ENCODE measurements at regions not wholly inside any gene's neighbourhood (a gene's known extent, or its start where the extent isn't known, plus 50 kb on each side); places are given as distances from the start of the nearest gene placed in this dataset.

DNA sequence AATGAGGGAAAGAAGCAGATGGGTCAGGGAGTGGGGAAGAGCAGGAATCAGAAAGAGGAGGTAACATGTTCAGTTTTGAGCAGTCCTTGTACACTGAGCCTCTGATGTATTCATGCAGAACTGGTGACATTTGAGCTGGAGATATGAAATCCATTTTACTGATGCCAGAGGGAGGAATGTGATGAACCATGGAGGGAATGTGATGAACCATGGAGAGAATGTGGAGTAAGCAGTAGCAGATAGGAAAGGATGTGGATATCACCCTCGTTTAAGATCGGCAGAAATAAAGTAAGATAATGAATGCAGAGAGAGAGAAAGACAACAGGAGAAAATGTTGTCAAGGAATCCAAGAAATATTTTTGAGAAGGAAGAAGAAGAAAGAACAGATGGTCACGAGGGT is 231.6 kb downstream of the TBXT start:
- no peaks in the 10 kb centered on the region for H3K36me3 ChIP-seq
- H3K4me3 ChIP-seq: no peak overlapping the region
- intact Hi-C loops (cut with DNase I): no loop called here
- H3K27me3 ChIP-seq: peaks cover 0 to 5% (median 0%) of the 10 kb centered on the region in 3 donors
- DNase-seq: no peak
- peaks cover 0 to 10% (median 3%) of the 10 kb centered on the region in 4 donors for H3K4me1 ChIP-seq
- TF ChIP-seq EP300 (IDR thresholded peaks at IDR 0.05): no peak
- no peak for TF ChIP-seq POLR2AphosphoS5 (IDR thresholded peaks at IDR 0.05)
- TF ChIP-seq POLR2A (IDR thresholded peaks at IDR 0.05): no peak
- TF ChIP-seq, protein P1, sequence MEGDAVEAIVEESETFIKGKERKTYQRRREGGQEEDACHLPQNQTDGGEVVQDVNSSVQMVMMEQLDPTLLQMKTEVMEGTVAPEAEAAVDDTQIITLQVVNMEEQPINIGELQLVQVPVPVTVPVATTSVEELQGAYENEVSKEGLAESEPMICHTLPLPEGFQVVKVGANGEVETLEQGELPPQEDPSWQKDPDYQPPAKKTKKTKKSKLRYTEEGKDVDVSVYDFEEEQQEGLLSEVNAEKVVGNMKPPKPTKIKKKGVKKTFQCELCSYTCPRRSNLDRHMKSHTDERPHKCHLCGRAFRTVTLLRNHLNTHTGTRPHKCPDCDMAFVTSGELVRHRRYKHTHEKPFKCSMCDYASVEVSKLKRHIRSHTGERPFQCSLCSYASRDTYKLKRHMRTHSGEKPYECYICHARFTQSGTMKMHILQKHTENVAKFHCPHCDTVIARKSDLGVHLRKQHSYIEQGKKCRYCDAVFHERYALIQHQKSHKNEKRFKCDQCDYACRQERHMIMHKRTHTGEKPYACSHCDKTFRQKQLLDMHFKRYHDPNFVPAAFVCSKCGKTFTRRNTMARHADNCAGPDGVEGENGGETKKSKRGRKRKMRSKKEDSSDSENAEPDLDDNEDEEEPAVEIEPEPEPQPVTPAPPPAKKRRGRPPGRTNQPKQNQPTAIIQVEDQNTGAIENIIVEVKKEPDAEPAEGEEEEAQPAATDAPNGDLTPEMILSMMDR (IDR thresholded peaks at IDR 0.05): no peak
- no peaks in the 10 kb centered on the region for H3K9me3 ChIP-seq
- no peak overlapping the region for H3K27ac ChIP-seq
- 86 to 87% methylated on average over 3 of the region's 3 CpGs for WGBS, 2 donors

DNA sequence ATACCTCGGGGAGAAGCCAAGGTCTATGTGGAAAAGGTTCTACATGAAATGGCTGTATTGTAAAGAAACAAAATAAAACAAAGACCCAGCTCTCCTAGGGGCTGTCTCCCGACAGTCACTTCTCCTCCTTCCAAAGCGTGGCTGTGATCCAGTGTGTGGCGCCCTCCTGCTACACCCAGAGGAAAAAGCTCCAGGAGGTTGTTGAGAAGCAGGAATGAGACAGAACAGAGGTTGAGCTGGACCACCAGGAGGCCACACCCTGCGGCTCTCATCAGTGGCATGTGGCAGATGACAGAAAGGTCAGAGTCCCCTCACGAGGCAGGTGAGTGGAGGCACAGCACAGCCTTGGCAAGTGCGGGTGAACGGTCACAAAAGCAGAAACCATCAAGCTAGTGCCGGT is 236.0 kb downstream of the TBXT start:
- no peak for DNase-seq
- intact Hi-C loops (cut with DNase I): no loop called here
- TF ChIP-seq, protein P1 (IDR thresholded peaks at IDR 0.05): no peak
- TF ChIP-seq POLR2A (IDR thresholded peaks at IDR 0.05) (no peak), POLR2AphosphoS5 (IDR thresholded peaks at IDR 0.05) (no peak), EP300 (IDR thresholded peaks at IDR 0.05) (no peak)
- no peaks in the 10 kb centered on the region for H3K9me3 ChIP-seq
- H3K27me3 ChIP-seq: peaks cover 0 to 5% (median 0%) of the 10 kb centered on the region in 3 donors
- no peaks in the 10 kb centered on the region for H3K4me1 ChIP-seq
- H3K27ac ChIP-seq: no peak overlapping the region
- no peak overlapping the region for H3K4me3 ChIP-seq
- 67 to 71% methylated on average over 9 of the region's 9 CpGs for WGBS, 2 donors
- H3K36me3 ChIP-seq: no peaks in the 10 kb centered on the region

DNA sequence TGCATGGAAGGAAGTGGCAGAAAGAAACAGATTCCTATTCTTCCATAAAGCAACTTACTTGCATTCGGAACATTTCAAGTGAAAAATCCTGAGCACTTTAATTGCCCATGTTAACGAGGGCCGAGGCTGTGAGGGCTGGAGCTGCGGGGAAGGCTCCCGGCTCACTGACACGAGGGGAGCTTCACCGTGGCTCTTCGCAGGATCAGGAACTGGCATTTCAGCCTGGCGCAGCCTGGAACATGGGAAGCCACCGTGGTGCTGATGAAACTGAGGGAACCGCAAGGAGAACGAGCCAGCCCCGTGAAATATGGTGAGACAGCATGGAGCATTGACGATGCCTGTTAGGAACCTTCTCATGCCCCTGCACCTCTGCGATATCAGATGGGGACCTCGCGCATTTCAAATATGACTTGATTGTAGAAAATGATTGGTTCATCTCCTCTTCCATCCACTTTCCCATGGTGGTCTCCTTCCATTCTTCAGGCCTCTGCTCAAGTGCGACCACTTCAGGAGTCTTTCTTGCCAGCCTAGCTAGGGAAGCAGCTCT is 236.9 kb downstream of the TBXT start:
- intact Hi-C loops (cut with DNase I): no loop called here
- no peaks in the 10 kb centered on the region for H3K4me1 ChIP-seq
- WGBS, 2 donors: 92 to 93% methylated on average over 18 of the region's 18 CpGs
- H3K9me3 ChIP-seq: no peaks in the 10 kb centered on the region
- H3K27me3 ChIP-seq: peaks cover 0 to 5% (median 0%) of the 10 kb centered on the region in 3 donors
- no peak overlapping the region for H3K27ac ChIP-seq
- H3K4me3 ChIP-seq: no peak overlapping the region
- DNase-seq: no peak
- no peaks in the 10 kb centered on the region for H3K36me3 ChIP-seq
- TF ChIP-seq, protein P1 (IDR thresholded peaks at IDR 0.05): no peak

DNA sequence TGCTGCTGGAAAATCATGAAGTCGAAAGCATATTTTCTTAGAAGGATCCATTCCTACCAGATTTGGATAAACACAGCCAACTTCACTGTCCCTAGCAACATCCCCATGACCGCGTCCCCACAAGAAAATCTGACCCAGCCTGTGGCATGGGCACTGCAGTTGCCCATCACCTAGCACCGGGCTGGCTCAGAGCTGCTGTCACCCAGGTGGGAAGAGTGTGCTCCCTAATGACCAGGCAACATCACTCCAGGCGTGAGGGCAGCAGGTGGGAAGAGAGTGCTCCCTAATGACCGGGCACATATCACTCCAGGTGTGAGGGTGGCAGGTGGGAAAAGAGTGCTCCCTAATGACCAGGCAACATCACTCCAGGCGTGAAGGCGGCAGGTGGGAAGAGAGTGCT is 238.0 kb downstream of the TBXT start:
- DNase-seq: no peak
- Histone ChIP-seq H3K36me3 (no peaks in the 10 kb centered on the region), H3K9me3 (no peaks in the 10 kb centered on the region), H3K4me1 (no peaks in the 10 kb centered on the region), H3K27ac (no peak overlapping the region), H3K27me3 (peaks cover 0 to 5% (median 0%) of the 10 kb centered on the region in 3 donors), H3K4me3 (no peak overlapping the region)
- TF ChIP-seq, protein P1 (IDR thresholded peaks at IDR 0.05): no peak
- TF ChIP-seq POLR2A (IDR thresholded peaks at IDR 0.05) (no peak), POLR2AphosphoS5 (IDR thresholded peaks at IDR 0.05) (no peak), EP300 (IDR thresholded peaks at IDR 0.05) (no peak)
- WGBS, 2 donors: 93 to 94% methylated on average over 8 of the region's 8 CpGs
- intact Hi-C loops (cut with DNase I): no loop called here

DNA sequence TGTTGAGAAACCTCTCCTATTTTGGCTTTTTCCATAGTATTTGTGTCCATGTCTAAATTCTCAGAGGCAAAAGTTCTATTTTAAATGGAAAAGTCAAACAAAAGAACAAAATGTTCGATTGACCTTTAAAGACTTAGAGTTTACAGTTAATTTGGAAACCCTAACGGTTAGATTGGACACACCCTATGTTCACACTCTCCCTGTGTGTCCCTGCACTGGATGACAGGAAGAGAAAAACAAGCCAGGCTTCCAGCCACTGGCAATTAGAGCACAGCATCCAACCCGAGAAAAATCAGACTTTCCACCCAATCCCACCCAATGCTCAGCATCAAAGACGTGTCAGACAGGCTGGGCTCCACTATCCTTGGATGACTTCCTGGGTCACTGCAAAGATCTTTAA is 241.3 kb downstream of the TBXT start:
- Histone ChIP-seq H3K27ac (no peak overlapping the region), H3K36me3 (no peaks in the 10 kb centered on the region), H3K9me3 (no peaks in the 10 kb centered on the region), H3K4me3 (no peak overlapping the region), H3K4me1 (no peaks in the 10 kb centered on the region), H3K27me3 (no peaks in the 10 kb centered on the region)
- no peak for DNase-seq
- TF ChIP-seq EP300 (IDR thresholded peaks at IDR 0.05): no peak
- TF ChIP-seq, protein P1 (IDR thresholded peaks at IDR 0.05): no peak
- no peak for TF ChIP-seq POLR2AphosphoS5 (IDR thresholded peaks at IDR 0.05)
- no peak for TF ChIP-seq POLR2A (IDR thresholded peaks at IDR 0.05)
- intact Hi-C loops (cut with DNase I): no loop called here
- 6 to 36% methylated on average over 4 of the region's 4 CpGs for WGBS, 2 donors
